Esophagus mucosa (tissue), 1 donor: ENCODE measurements at regions not wholly inside any gene's neighbourhood (a gene's known extent, or its start where the extent isn't known, plus 50 kb on each side); places are given as distances from the start of the nearest gene placed in this dataset.

Experiments used
- ATAC-seq: fragments of 200-7000 bp; cut with Tn5 transposase; one replicate; pipeline ENCODE4 v1.9.1; 2020
- donor health status: DM: yes; HTN: yes; CAD: no.

- ATAC-seq: no peak
Observed at GRCh38 chr4:3667258-3667657, 98.9 kb upstream of the ADRA2C start.

GRCh38 chr4:3666263-3666662 lies 99.9 kb upstream of the ADRA2C start:
- no peak for ATAC-seq

- ATAC-seq: no peak
Observed at GRCh38 chr4:3665360-3665891, 100.8 kb upstream of the ADRA2C start.

GRCh38 chr4:3663791-3664190 lies 102.4 kb upstream of the ADRA2C start:
- no peak for ATAC-seq

- no peak for ATAC-seq
Observed at GRCh38 chr4:3662516-3662915, 103.7 kb upstream of the ADRA2C start.

- no peak for ATAC-seq
Observed at GRCh38 chr4:3661989-3662388, 104.2 kb upstream of the ADRA2C start.

- no peak for ATAC-seq
Observed at GRCh38 chr4:3660928-3661515, 105.2 kb upstream of the ADRA2C start.

- no peak for ATAC-seq
Observed at GRCh38 chr4:3660086-3660927, 105.9 kb upstream of the ADRA2C start.

- ATAC-seq: no peak
Observed at GRCh38 chr4:3659131-3659530, 107.1 kb upstream of the ADRA2C start.

GRCh38 chr4:3658530-3658913 lies 107.7 kb upstream of the ADRA2C start:
- no peak for ATAC-seq

GRCh38 chr4:3657902-3658529 lies 108.2 kb upstream of the ADRA2C start:
- ATAC-seq: no peak

GRCh38 chr4:3656416-3657356 lies 109.5 kb upstream of the ADRA2C start:
- ATAC-seq: no peak

GRCh38 chr4:3655963-3656362 lies 110.2 kb upstream of the ADRA2C start:
- ATAC-seq: no peak

- no peak for ATAC-seq
Observed at GRCh38 chr4:3655485-3655884, 110.7 kb upstream of the ADRA2C start.

GRCh38 chr4:3654036-3654807 lies 112.0 kb upstream of the ADRA2C start:
- ATAC-seq: no peak

- no peak for ATAC-seq
Observed at GRCh38 chr4:3652586-3652985, 113.6 kb upstream of the ADRA2C start.

GRCh38 chr4:3651267-3651845 lies 114.8 kb upstream of the ADRA2C start:
- ATAC-seq: no peak

- ATAC-seq: no peak
Observed at GRCh38 chr4:3649491-3649890, 116.7 kb upstream of the ADRA2C start.

GRCh38 chr4:3648731-3649130 lies 116.5 kb upstream of the LRPAP1 start:
- no peak for ATAC-seq

GRCh38 chr4:3648195-3648594 lies 116.0 kb upstream of the LRPAP1 start:
- no peak for ATAC-seq

- ATAC-seq: no peak
Observed at GRCh38 chr4:3647421-3647820, 115.2 kb upstream of the LRPAP1 start.
